Activated CD4-positive, alpha-beta T cell treated with anti-CD3 and anti-CD28 coated beads, Interleukin-2, amount 50 U/mL, for 4 hours (primary cell): ENCODE measurements at regions not wholly inside any gene's neighbourhood (a gene's known extent, or its start where the extent isn't known, plus 50 kb on each side); places are given as distances from the start of the nearest gene placed in this dataset.

ENCODE experiments used
- DNase-seq, 2 experiments: peaks; one replicate each; pipeline ENCODE4 v3.0.0-alpha.2; 2020

GRCh38 chr2:23326330-23326729, 58.6 kb upstream of the KLHL29 start:
- DNase-seq: no peak

- no peak for DNase-seq
These were observed 57.6 kb upstream of the KLHL29 start for GRCh38 chr2:23327416-23327815.

GRCh38 chr2:23327887-23328286, 57.1 kb upstream of the KLHL29 start:
- no peak for DNase-seq

- DNase-seq: no peak
These were observed 54.8 kb upstream of the KLHL29 start for GRCh38 chr2:23330214-23330613.
